ENCODE measurements at regions not wholly inside any gene's neighbourhood (a gene's known extent, or its start where the extent isn't known, plus 50 kb on each side); places are given as distances from the start of the nearest gene placed in this dataset.

DNA sequence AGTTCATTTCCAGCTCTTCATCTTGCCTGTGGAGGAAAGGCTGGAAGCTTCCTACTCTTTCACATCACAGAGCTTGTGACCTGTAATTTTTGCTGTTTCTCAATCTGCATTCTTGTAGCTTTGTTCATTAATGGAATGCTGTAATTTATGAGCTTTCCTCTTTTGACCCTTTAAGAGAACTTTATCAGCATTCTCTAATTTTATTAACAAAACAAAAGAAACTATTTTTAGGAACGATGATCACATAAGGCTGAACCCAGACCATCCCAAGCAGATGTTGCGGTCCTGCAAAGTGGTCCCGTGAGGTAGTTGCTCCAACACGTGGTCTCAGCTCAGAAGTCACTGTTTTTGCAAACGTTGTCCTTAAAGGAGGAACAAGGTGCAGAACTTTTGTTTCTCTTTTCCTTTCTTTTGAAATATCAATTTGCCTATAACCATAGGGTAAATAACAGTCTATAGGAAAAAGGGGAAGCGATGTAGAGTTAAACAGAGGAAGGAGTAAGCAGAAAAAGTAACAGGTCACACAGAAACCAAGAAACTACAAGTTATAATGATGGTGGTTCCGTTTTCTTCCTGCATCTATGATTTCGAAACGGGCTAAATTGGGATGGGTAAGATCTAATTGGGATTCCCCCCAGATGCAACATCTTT is 121.3 kb upstream of the PHACTR1 start:
- TF ChIP-seq, protein P1, sequence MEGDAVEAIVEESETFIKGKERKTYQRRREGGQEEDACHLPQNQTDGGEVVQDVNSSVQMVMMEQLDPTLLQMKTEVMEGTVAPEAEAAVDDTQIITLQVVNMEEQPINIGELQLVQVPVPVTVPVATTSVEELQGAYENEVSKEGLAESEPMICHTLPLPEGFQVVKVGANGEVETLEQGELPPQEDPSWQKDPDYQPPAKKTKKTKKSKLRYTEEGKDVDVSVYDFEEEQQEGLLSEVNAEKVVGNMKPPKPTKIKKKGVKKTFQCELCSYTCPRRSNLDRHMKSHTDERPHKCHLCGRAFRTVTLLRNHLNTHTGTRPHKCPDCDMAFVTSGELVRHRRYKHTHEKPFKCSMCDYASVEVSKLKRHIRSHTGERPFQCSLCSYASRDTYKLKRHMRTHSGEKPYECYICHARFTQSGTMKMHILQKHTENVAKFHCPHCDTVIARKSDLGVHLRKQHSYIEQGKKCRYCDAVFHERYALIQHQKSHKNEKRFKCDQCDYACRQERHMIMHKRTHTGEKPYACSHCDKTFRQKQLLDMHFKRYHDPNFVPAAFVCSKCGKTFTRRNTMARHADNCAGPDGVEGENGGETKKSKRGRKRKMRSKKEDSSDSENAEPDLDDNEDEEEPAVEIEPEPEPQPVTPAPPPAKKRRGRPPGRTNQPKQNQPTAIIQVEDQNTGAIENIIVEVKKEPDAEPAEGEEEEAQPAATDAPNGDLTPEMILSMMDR (conservative IDR thresholded peaks at IDR 0.05; ENCODE audit: low read depth, low read length) = no peak
- Histone ChIP-seq H3K27me3 (replicated peaks; ENCODE audit: insufficient read depth, low read depth, low read length, poor library complexity) (no peaks in the 10 kb centered on the region), H3K27ac (ENCODE audit: low read depth, low read length, poor library complexity, severe bottlenecking) (no peak overlapping the region), H3K4me1 (ENCODE audit: insufficient read depth, low read length, poor library complexity, severe bottlenecking) (peaks cover 6% of the 10 kb centered on the region), H3K4me3 (ENCODE audit: low read depth, low read length, poor library complexity, severe bottlenecking) (no peak overlapping the region), H3K9me3 (ENCODE audit: low read depth, low read length, poor library complexity, severe bottlenecking) (no peaks in the 10 kb centered on the region), H3K36me3 (ENCODE audit: insufficient read depth, low read length, poor library complexity, severe bottlenecking) (no peaks in the 10 kb centered on the region)
- intact Hi-C loops (cut with micrococcal nuclease; ENCODE audit: unreplicated experiment) = no loop called here
- POLR2A ChIA-PET (ENCODE audit: low non-redundant PET) = no interaction called here
- BruUV-seq (replicated peaks) = no TSS peak
- no peak for DNase-seq (ENCODE audit: low spot score)
- CTCF ChIA-PET = no interaction called here

DNA sequence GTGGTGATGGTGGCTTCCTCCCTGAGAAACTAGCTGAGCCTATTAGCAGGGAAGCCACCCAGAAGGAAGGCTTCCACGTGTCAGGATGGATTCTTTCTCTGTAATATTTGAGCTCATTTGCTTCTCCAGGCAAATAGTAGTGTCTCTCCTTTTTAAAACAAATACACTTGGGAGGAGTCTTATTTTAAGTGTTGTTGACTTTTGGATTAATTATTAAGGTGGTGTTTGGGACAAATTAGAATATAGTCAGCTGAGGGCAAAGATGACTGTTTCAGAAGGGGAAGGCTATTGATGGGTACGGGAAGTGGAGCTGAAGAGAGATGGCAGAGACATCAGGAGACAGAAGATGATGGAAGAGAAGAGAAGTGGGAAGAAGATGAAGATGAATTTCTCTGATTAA is 119.8 kb upstream of the PHACTR1 start:
- no peak for DNase-seq (ENCODE audit: low spot score)
- H3K9me3 ChIP-seq (ENCODE audit: low read depth, low read length, poor library complexity, severe bottlenecking) = no peaks in the 10 kb centered on the region
- peaks cover 10% of the 10 kb centered on the region for H3K4me1 ChIP-seq (ENCODE audit: insufficient read depth, low read length, poor library complexity, severe bottlenecking)
- no peaks in the 10 kb centered on the region for H3K36me3 ChIP-seq (ENCODE audit: insufficient read depth, low read length, poor library complexity, severe bottlenecking)
- intact Hi-C loops (cut with micrococcal nuclease; ENCODE audit: unreplicated experiment) = no loop called here
- no TSS peak for BruUV-seq (replicated peaks)
- no peak overlapping the region for H3K27ac ChIP-seq (ENCODE audit: low read depth, low read length, poor library complexity, severe bottlenecking)
- H3K4me3 ChIP-seq (ENCODE audit: low read depth, low read length, poor library complexity, severe bottlenecking) = no peak overlapping the region
- TF ChIP-seq, protein P1 (conservative IDR thresholded peaks at IDR 0.05; ENCODE audit: low read depth, low read length) = no peak
- no peak for TF ChIP-seq EZH2 (IDR thresholded peaks at IDR 0.05; ENCODE audit: borderline replicate concordance, low read depth, low read length, poor library complexity, severe bottlenecking)
- no peaks in the 10 kb centered on the region for H3K27me3 ChIP-seq (replicated peaks; ENCODE audit: insufficient read depth, low read depth, low read length, poor library complexity)
- POLR2A ChIA-PET (ENCODE audit: low non-redundant PET) = no interaction called here
- CTCF ChIA-PET = no interaction called here

DNA sequence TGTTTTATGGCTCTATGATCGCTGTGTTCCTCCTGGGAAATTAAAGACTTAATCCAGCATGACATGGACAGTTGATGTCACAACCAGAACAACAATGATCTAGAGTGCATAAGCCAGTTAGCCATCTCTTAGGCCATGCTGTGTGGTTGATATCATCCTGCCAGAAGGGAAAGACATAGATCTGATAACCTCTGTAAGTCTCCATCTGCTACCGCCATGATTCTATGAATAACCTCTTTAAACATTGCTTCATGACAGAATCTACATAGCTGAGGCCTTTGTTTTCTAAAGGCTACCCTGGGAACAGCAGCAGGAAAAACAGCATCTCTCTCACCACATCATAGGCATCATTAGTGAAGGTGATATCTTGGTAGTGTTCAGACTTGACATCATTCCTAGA is 117.6 kb upstream of the PHACTR1 start:
- Histone ChIP-seq H3K27ac (ENCODE audit: low read depth, low read length, poor library complexity, severe bottlenecking) (no peak overlapping the region), H3K36me3 (ENCODE audit: insufficient read depth, low read length, poor library complexity, severe bottlenecking) (no peaks in the 10 kb centered on the region), H3K4me1 (ENCODE audit: insufficient read depth, low read length, poor library complexity, severe bottlenecking) (peaks cover 17% of the 10 kb centered on the region), H3K9me3 (ENCODE audit: low read depth, low read length, poor library complexity, severe bottlenecking) (no peaks in the 10 kb centered on the region), H3K4me3 (ENCODE audit: low read depth, low read length, poor library complexity, severe bottlenecking) (no peak overlapping the region), H3K27me3 (replicated peaks; ENCODE audit: insufficient read depth, low read depth, low read length, poor library complexity) (no peaks in the 10 kb centered on the region)
- POLR2A ChIA-PET (ENCODE audit: low non-redundant PET) = no interaction called here
- TF ChIP-seq, protein P1 (conservative IDR thresholded peaks at IDR 0.05; ENCODE audit: low read depth, low read length) = no peak
- no peak for TF ChIP-seq EZH2 (IDR thresholded peaks at IDR 0.05; ENCODE audit: borderline replicate concordance, low read depth, low read length, poor library complexity, severe bottlenecking)
- intact Hi-C loops (cut with micrococcal nuclease; ENCODE audit: unreplicated experiment) = no loop called here
- no TSS peak for BruUV-seq (replicated peaks)
- no peak for DNase-seq (ENCODE audit: low spot score)
- CTCF ChIA-PET = no interaction called here
